ENCODE measurements at regions not wholly inside any gene's neighbourhood (a gene's known extent, or its start where the extent isn't known, plus 50 kb on each side); places are given as distances from the start of the nearest gene placed in this dataset.
"Not testable (repeated sequence)": the region's sequence is repeated elsewhere in the genome, so short reads cannot be mapped to it uniquely, and the experiment has no call there.

DNA sequence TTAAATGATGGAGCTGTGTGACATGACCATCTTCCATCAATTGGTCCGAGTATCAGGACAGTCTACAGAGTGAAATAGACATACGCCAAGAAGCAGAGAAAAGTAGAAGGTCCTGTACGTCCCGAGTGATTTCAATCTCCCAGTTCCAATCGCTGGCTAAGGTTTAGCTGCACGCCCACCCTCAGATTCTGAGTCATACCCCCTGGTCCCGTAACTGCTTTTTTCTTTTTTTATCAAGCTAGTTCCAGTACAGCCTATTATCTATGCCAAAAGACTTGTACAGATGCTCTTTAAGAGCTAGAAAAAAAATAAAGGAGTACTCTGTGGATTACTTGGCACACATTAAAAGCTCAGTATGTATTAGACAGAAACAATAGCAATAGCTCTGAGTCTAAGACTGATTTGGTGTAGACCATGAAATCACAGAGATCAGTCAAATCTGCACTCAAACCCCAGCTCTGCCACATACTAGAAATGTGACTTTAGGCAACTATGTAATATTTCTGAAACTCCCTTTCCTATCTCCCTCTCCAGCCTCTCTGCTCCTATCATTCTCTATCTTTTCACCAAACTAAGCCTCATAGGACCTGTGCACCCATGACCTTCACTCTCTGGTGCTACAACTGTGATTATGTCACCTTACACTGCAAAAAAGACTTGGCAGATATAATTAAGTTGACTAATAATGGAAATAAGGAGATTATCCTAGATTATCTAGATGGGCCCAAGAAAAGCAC lies 63.0 kb upstream of the SRRM3 start:
- not testable (repeated sequence) for TF ChIP-seq CTCF, POLR2A (IDR thresholded peaks at IDR 0.05)

Data from adrenal gland (tissue), 5 donors.